Forelimb muscle (tissue), 1 donor: ENCODE measurements at regions not wholly inside any gene's neighbourhood (a gene's known extent, or its start where the extent isn't known, plus 50 kb on each side); places are given as distances from the start of the nearest gene placed in this dataset.

Experiments used
- DNase-seq: peaks from one replicate; pipeline ENCODE4 v3.0.0-alpha.2; 2013; ENCODE audit warnings: low read depth

DNA sequence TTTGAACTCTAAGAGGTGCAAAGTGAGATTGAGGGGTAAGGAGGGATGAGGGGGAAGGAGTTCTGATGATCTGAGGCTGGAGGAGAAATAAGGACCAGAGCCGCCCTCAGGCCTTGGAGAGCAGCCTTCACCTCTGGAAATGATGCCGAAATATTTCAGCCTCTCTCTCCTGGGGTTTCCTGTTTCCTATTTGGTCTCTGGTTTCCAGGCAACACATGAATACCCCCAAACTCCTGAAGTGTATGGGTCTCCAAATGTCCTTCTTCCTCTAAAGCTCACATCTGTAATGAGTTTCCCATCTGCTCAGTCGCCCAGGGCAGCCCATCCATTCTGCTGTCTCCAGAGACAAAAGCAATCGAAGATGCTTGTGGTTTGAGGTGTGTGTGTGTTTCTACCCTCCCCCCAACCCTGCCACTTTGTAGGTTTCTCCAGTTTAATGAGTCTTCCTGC lies 52.0 kb upstream of the FAM20B start:
- DNase-seq = peak; percentile 85
